H1 (cell line): ENCODE measurements at regions not wholly inside any gene's neighbourhood (a gene's known extent, or its start where the extent isn't known, plus 50 kb on each side); places are given as distances from the start of the nearest gene placed in this dataset.

Experiments used
- CTCF ChIA-PET: fragments of 300-600 bp; sonication (Branson Sonifier 250); formaldehyde crosslinking; loops from one replicate; lab custom pipeline; 2021; ENCODE audit not compliant: partially characterized antibody; lab: Charles Lee
- POLR2A ChIA-PET: fragments of 300-600 bp; sonication (Branson Sonifier 250); formaldehyde crosslinking; loops from one replicate; lab custom pipeline; 2021; ENCODE audit warnings: inconsistent platforms; ENCODE audit not compliant: partially characterized antibody; lab: Charles Lee
- DNase-seq, 2 experiments: peaks; one replicate each; pipeline versions ENCODE4 v3.0.0 to v3.0.0-alpha.2; 2010 to 2022; ENCODE audit warnings: low spot score in 2 of 2, low read depth in 1 of 2, mixed read lengths in 1 of 2
- FAIRE-seq: peaks from 2 replicates; lab custom pipeline; 2011; peaks lifted over from hg19 to GRCh38; lab: Jason Lieb, UNC
- H2AFZ ChIP-seq: 2 replicates; pipeline ENCODE4 v1.8.1; 2012; ENCODE audit warnings: low read length, inconsistent platforms
- H2AK5ac ChIP-seq: 2 replicates; pipeline ENCODE4 v1.6.1; 2013; ENCODE audit warnings: low read depth, low read length
- H2BK120ac ChIP-seq: replicated peaks from 2 replicates; pipeline ENCODE3; 2013; ENCODE audit warnings: low read depth, low read length, inconsistent platforms
- H2BK12ac ChIP-seq: 2 replicates; pipeline ENCODE4 v1.6.1; 2013; ENCODE audit warnings: low read depth, low read length
- H2BK15ac ChIP-seq: 2 replicates; pipeline ENCODE4 v1.6.1; 2013; ENCODE audit warnings: low read length
- H2BK20ac ChIP-seq: 2 replicates; pipeline ENCODE4 v1.6.1; 2013; ENCODE audit warnings: low read length
- H2BK5ac ChIP-seq: 2 replicates; pipeline ENCODE4 v1.6.1; 2013; ENCODE audit warnings: low read depth, low read length
- H3K14ac ChIP-seq: 2 replicates; pipeline ENCODE4 v1.6.1; 2013; ENCODE audit warnings: inconsistent platforms; ENCODE audit not compliant: insufficient read length
- H3K18ac ChIP-seq: 2 replicates; pipeline ENCODE4 v1.6.1; 2013; ENCODE audit warnings: low read length; ENCODE audit errors: extremely low read depth
- H3K23ac ChIP-seq: 2 replicates; pipeline ENCODE4 v1.6.1; 2013; ENCODE audit warnings: inconsistent platforms; ENCODE audit not compliant: insufficient read length
- H3K23me2 ChIP-seq: 2 replicates; pipeline ENCODE4 v1.6.1; 2013; ENCODE audit warnings: low read depth, low read length
- H3K27ac ChIP-seq: 2 replicates; pipeline ENCODE4 v1.6.1; 2011; ENCODE audit warnings: low read depth, low read length, inconsistent platforms
- H3K27me3 ChIP-seq, 4 experiments: replicated peaks in 1 of 4; 1 replicate in 1 of 4; 2 replicates in 3 of 4; pipeline versions ENCODE4 v1.6.1 to v1.8.1; 2011 to 2013; ENCODE audit warnings: low read length in 3 of 4, mild to moderate bottlenecking in 3 of 4, inconsistent platforms in 2 of 4, mixed read lengths in 2 of 4, moderate library complexity in 1 of 4; ENCODE audit not compliant: control insufficient read depth in 3 of 4, insufficient read depth in 3 of 4; ENCODE audit errors: extremely low read depth in 1 of 4
- H3K36me3 ChIP-seq, 4 experiments: 2 replicates each; pipeline versions ENCODE4 v1.6.1 to v1.8.1; 2011 to 2013; ENCODE audit warnings: mild to moderate bottlenecking in 4 of 4, low read length in 3 of 4, moderate library complexity in 2 of 4, control low read depth in 1 of 4, inconsistent platforms in 1 of 4; ENCODE audit not compliant: insufficient read depth in 4 of 4, control insufficient read depth in 2 of 4
- H3K4ac ChIP-seq: replicated peaks from 2 replicates; pipeline ENCODE3; 2013; ENCODE audit warnings: low read length, low read depth, mixed read lengths, inconsistent platforms; ENCODE audit not compliant: insufficient read length
- H3K4me1 ChIP-seq, 4 experiments: replicated peaks in 1 of 4; 1 replicate in 1 of 4; 2 replicates in 3 of 4; pipeline versions ENCODE4 v1.6.1 to v1.8.1; 2011 to 2013; ENCODE audit warnings: low read length in 3 of 4, inconsistent platforms in 2 of 4, mixed read lengths in 1 of 4; ENCODE audit not compliant: insufficient read depth in 4 of 4, control insufficient read depth in 3 of 4
- H3K4me2 ChIP-seq, 2 experiments: 2 replicates each; pipeline versions ENCODE4 v1.6.1 to v1.8.1; 2011 to 2013; ENCODE audit warnings: low read depth in 2 of 2, low read length in 2 of 2, control low read depth in 1 of 2, inconsistent platforms in 1 of 2, mild to moderate bottlenecking in 1 of 2; ENCODE audit not compliant: insufficient read depth in 1 of 2
- H3K4me3 ChIP-seq, 4 experiments: fragments of 200-600, 300-600 bp in 1 of 4; sonication (generic), shearing (Covaris generic), sonication (Bioruptor Twin) in 1 of 4; 2 replicates each; pipeline versions ENCODE4 v1.5.1 to v1.8.1; 2011 to 2016; ENCODE audit warnings: low read length in 4 of 4, low read depth in 3 of 4, control low read depth in 2 of 4, inconsistent platforms in 2 of 4, mild to moderate bottlenecking in 2 of 4, mixed read lengths in 1 of 4, moderate library complexity in 1 of 4; ENCODE audit not compliant: insufficient read depth in 2 of 4; ENCODE audit errors: extremely low read depth in 1 of 4
- H3K56ac ChIP-seq: replicated peaks from 2 replicates; pipeline ENCODE3; 2013; ENCODE audit warnings: low read depth, mild to moderate bottlenecking, mixed read lengths, low read length, inconsistent platforms; ENCODE audit not compliant: insufficient read length
- H3K79me1 ChIP-seq: 2 replicates; pipeline ENCODE4 v1.6.1; 2013; ENCODE audit warnings: low read depth, low read length, control low read depth
- H3K79me2 ChIP-seq, 2 experiments: 2 replicates each; pipeline versions ENCODE4 v1.6.1 to v1.8.1; 2012 to 2013; ENCODE audit warnings: low read length in 2 of 2, mild to moderate bottlenecking in 2 of 2, inconsistent platforms in 1 of 2; ENCODE audit not compliant: insufficient read depth in 2 of 2, control insufficient read depth in 1 of 2
- H3K9ac ChIP-seq, 4 experiments: replicated peaks in 1 of 4; 1 replicate in 1 of 4; 2 replicates in 3 of 4; pipeline versions ENCODE4 v1.6.1 to v1.8.1; 2011 to 2013; ENCODE audit warnings: low read depth in 3 of 4, low read length in 3 of 4, control low read depth in 2 of 4, mild to moderate bottlenecking in 2 of 4, moderate library complexity in 2 of 4, inconsistent platforms in 1 of 4; ENCODE audit errors: extremely low read depth in 1 of 4
- H3K9me3 ChIP-seq, 2 experiments: 2 replicates each; pipeline versions ENCODE4 v1.6.1 to v1.8.1; 2012 to 2013; ENCODE audit warnings: mild to moderate bottlenecking in 2 of 2, moderate library complexity in 2 of 2, control low read depth in 1 of 2, inconsistent platforms in 1 of 2, low read depth in 1 of 2, low read length in 1 of 2, mixed read lengths in 1 of 2; ENCODE audit not compliant: insufficient read depth in 2 of 2
- H4K20me1 ChIP-seq, 2 experiments: replicated peaks in 1 of 2; 2 replicates each; pipeline versions ENCODE3 to v1.8.1; 2011 to 2013; ENCODE audit warnings: inconsistent platforms in 2 of 2, low read length in 2 of 2, mild to moderate bottlenecking in 1 of 2; ENCODE audit not compliant: insufficient read depth in 2 of 2, control insufficient read depth in 1 of 2
- H4K5ac ChIP-seq: 2 replicates; pipeline ENCODE4 v1.6.1; 2013; ENCODE audit warnings: low read length, low read depth, mixed read lengths, inconsistent platforms; ENCODE audit not compliant: insufficient read length
- H4K8ac ChIP-seq: 2 replicates; pipeline ENCODE4 v1.8.0; 2013; ENCODE audit warnings: mild to moderate bottlenecking, moderate library complexity, low read length, inconsistent platforms; ENCODE audit not compliant: insufficient read depth; ENCODE audit errors: extremely low read depth
- H4K91ac ChIP-seq: replicated peaks from 2 replicates; pipeline ENCODE3; 2013; ENCODE audit warnings: low read length, mixed read lengths, inconsistent platforms; ENCODE audit not compliant: insufficient read length
- ATF3 ChIP-seq: IDR thresholded peaks from 2 replicates; pipeline ENCODE4 v1.6.1; 2011; ENCODE audit warnings: low read depth, mild to moderate bottlenecking, low read length; ENCODE audit not compliant: insufficient read depth
- BRCA1 ChIP-seq: IDR thresholded peaks from 2 replicates; pipeline ENCODE4 v1.6.1; 2012; ENCODE audit warnings: low read depth, low read length, improper control_type of control experiment
- CBX8 ChIP-seq: fragments of 300-800, 300-1000 bp; sonication (generic); IDR thresholded peaks from 2 replicates; pipeline ENCODE4 v1.7.1; 2016; ENCODE audit warnings: low read depth, low read length, borderline replicate concordance
- CEBPB ChIP-seq: IDR thresholded peaks from 2 replicates; pipeline ENCODE4 v1.6.1; 2012; ENCODE audit warnings: low read depth, low read length
- CHD2 ChIP-seq: IDR thresholded peaks from 2 replicates; pipeline ENCODE4 v1.6.1; 2012; ENCODE audit warnings: low read length, improper control_type of control experiment
- E2F6 ChIP-seq: IDR thresholded peaks from 2 replicates; pipeline ENCODE4 v1.6.1; 2012; ENCODE audit warnings: inconsistent platforms
- EGR1 ChIP-seq: IDR thresholded peaks from 2 replicates; pipeline ENCODE4 v1.6.1; 2011; ENCODE audit warnings: low read depth, low read length, borderline replicate concordance
- HDAC2 ChIP-seq, 2 experiments: fragments of 300-600 bp in 1 of 2; sonication (generic) in 1 of 2; IDR thresholded peaks; 2 replicates each; pipeline ENCODE4 v1.6.1; 2011 to 2012; ENCODE audit warnings: low read depth in 2 of 2, low read length in 2 of 2, mild to moderate bottlenecking in 2 of 2, moderate library complexity in 2 of 2, borderline replicate concordance in 1 of 2, inconsistent platforms in 1 of 2
- JUND ChIP-seq: IDR thresholded peaks from 2 replicates; pipeline ENCODE4 v1.6.1; 2011; ENCODE audit warnings: mild to moderate bottlenecking, improper control_type of control experiment, low read length
- KDM4A ChIP-seq: IDR thresholded peaks from one replicate; pipeline ENCODE4 v1.7.1; 2012; ENCODE audit warnings: low read depth, mild to moderate bottlenecking, moderate library complexity, low read length, inconsistent platforms; ENCODE audit not compliant: severe bottlenecking
- POLR2A ChIP-seq, 2 experiments: IDR thresholded peaks; 1 replicate in 1 of 2; 2 replicates in 1 of 2; pipeline ENCODE4 v1.6.1; 2011; ENCODE audit warnings: low read depth in 2 of 2, low read length in 2 of 2, mild to moderate bottlenecking in 2 of 2; ENCODE audit errors: control extremely low read depth in 1 of 2
- SUZ12 ChIP-seq: fragments of 200-600 bp; sonication (generic); IDR thresholded peaks from 2 replicates; pipeline ENCODE4 v1.6.1; 2012; ENCODE audit warnings: mild to moderate bottlenecking, inconsistent platforms, low read length, moderate library complexity, mixed read lengths
- TCF12 ChIP-seq: IDR thresholded peaks from 2 replicates; pipeline ENCODE4 v1.6.1; 2011; ENCODE audit warnings: low read depth, mild to moderate bottlenecking, low read length
- WGBS, 2 experiments: shearing (Covaris generic) in 1 of 2; methylation state at CpG; one replicate each; pipeline versions ENCODE4 v1.1.6 to v1.1.7; 2013 to 2015; ENCODE audit warnings: low lambda C conversion rate in 2 of 2, mixed read lengths in 2 of 2, inconsistent platforms in 1 of 2, low coverage in 1 of 2, missing lambda C conversion rate in 1 of 2; ENCODE audit not compliant: insufficient replicate concordance in 2 of 2, insufficient coverage in 1 of 2, insufficient read length in 1 of 2; ENCODE audit errors: extremely low coverage in 1 of 2, missing lambda C conversion rate in 1 of 2; 5-methylcytosine and 5-hydroxymethylcytosine counted together

- WGBS, 2 experiments, result 91% methylated on average over 2 of the region's 2 CpGs; no CpG with 5 or more reads in 1 of the 2 experiments
- H3K9ac ChIP-seq, result no peak overlapping the region
- no peak for TF ChIP-seq CEBPB
- no peak for TF ChIP-seq TCF12
- no peak for TF ChIP-seq POLR2A (IDR thresholded peaks at IDR 0.05; ENCODE audit: control extremely low read depth in 1 of 2, low read depth in 2 of 2, low read length in 2 of 2)
- TF ChIP-seq ATF3, result no peak
- TF ChIP-seq JUND, result no peak
- TF ChIP-seq CHD2, result no peak
- TF ChIP-seq KDM4A, result no peak
- TF ChIP-seq HDAC2 (IDR thresholded peaks at IDR 0.05; ENCODE audit: borderline replicate concordance in 1 of 2, low read depth in 2 of 2, low read length in 2 of 2), result no peak
- no peak for TF ChIP-seq SUZ12
- no peak for TF ChIP-seq CBX8
- TF ChIP-seq BRCA1, result no peak
- no peak for TF ChIP-seq EGR1
- no peak for TF ChIP-seq E2F6
Measured at GRCh38 chr12:88401155-88401554, 179.1 kb downstream of the KITLG start.

More at GRCh38 chr12:88401155-88401554, 179.1 kb downstream of the KITLG start:
- no peak overlapping the region for H2AK5ac ChIP-seq
- ChIA-PET POLR2A (no interaction called here), CTCF (no interaction called here)
- H3K4me2 ChIP-seq, result no peak overlapping the region
- H3K79me1 ChIP-seq, result no peaks in the 10 kb centered on the region
- FAIRE-seq (no peak), DNase-seq (no peak)
- H3K27me3 ChIP-seq, result no peaks in the 10 kb centered on the region
- no peaks in the 10 kb centered on the region for H3K23me2 ChIP-seq
- H2BK20ac ChIP-seq, result no peak overlapping the region
- no peak overlapping the region for H3K18ac ChIP-seq
- H4K8ac ChIP-seq, result no peak overlapping the region
- no peaks in the 10 kb centered on the region for H3K79me2 ChIP-seq
- no peak overlapping the region for H2BK120ac ChIP-seq
- H3K36me3 ChIP-seq, result no peaks in the 10 kb centered on the region
- H3K23ac ChIP-seq, result no peak overlapping the region
- no peak overlapping the region for H2BK12ac ChIP-seq
- H4K20me1 ChIP-seq, result no peaks in the 10 kb centered on the region
- no peak overlapping the region for H4K91ac ChIP-seq
- no peak overlapping the region for H3K4me3 ChIP-seq
- no peaks in the 10 kb centered on the region for H3K9me3 ChIP-seq
- no peak overlapping the region for H2BK15ac ChIP-seq
- no peak overlapping the region for H2BK5ac ChIP-seq
- no peak overlapping the region for H3K4ac ChIP-seq
- H3K14ac ChIP-seq, result no peak overlapping the region
- H2AFZ ChIP-seq, result no peak overlapping the region
- no peaks in the 10 kb centered on the region for H3K4me1 ChIP-seq
- no peak overlapping the region for H4K5ac ChIP-seq
- H3K27ac ChIP-seq, result no peak overlapping the region
- no peak overlapping the region for H3K56ac ChIP-seq
